Left hindlimb (tissue), 1 donor: ENCODE measurements at regions not wholly inside any gene's neighbourhood (a gene's known extent, or its start where the extent isn't known, plus 50 kb on each side); places are given as distances from the start of the nearest gene placed in this dataset.

Source experiments
- DNase-seq: peaks from one replicate; pipeline ENCODE4 v3.0.0-alpha.2; 2018

GRCh38 chr2:134089454-134089853, 164.4 kb upstream of the MGAT5 start:
- DNase-seq = no peak

DNA sequence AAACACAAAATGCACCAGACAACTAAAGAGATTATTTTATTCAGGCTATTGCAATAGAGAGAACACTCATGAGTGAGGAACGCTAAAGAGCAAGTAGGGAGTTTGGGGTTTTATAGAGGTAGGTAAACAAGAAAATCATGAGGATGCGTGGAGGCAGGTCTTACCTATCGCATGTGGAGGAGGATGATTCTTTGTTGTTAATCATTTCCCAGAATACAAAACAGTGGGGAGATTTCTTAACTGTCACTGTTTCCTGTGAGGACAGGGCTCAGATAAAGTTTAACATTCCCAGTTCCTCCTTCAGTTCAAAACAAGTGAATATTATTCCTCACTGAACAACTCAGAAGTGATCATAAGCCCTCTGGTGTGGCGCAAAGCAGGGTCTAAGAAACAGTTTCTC, 156.1 kb upstream of the MGAT5 start:
- no peak for DNase-seq

- no peak for DNase-seq
Observed at GRCh38 chr2:134098321-134098720, 155.6 kb upstream of the MGAT5 start.

- no peak for DNase-seq
Observed at GRCh38 chr2:134099273-134099672, 154.6 kb upstream of the MGAT5 start.

DNA sequence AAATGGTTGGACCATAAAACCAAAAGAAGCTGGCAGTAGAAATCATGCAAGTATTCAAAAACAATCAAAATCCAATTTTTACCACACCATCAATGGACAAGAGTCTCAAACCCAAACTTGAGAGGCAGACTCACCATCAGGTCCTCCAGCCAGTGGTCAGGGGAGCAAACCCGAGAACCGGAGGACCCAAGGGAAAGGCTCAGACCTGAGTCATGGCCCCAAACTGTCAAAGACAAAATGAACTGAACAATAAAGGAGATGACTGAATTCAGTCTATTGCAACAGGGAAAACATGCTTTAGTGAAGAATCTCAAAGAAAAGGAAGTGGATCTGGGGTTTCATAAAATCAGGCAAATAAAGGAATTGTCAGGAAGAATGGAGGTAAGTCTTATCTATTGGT, 150.7 kb upstream of the MGAT5 start:
- DNase-seq = no peak

GRCh38 chr2:134104754-134105153, 149.1 kb upstream of the MGAT5 start:
- DNase-seq = no peak

DNA sequence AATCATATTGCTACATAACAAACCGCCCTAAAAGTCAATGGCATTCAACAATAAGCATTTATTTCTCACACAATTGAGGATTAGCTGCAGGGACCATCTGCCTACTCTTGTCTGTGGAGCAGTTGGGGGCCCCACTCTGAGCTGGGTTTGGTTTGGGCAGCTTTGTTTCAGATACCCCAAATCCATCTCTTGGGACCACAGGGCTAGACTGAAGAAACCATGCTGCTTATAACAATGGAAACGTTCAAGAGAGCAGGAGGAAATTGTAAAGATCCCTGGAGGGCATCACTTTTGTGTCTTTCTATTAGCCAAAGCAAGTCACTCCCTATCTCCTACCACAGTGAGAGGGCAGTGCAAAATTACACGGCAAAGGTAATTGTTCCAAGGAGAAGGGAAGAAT, 146.5 kb upstream of the MGAT5 start:
- no peak for DNase-seq

DNA sequence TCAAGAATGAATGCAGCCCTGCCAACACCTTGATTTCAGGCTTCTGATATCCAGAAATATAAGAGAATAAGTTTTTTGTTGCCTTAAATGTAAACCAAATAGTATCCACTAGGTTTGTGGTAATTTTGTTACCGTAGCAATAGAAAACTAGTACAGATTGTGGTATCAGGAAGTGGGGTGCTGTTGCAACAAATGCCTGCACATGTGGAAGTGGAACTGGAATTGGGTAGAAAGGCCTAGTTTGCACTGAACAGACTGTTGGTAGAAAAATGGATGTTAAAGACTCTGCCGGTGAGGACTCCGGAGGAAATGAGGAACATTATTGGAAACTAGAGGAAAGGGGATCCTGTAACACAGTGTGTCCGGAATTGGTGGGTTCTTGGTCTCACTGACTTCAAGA, 145.8 kb upstream of the MGAT5 start:
- DNase-seq = no peak

DNA sequence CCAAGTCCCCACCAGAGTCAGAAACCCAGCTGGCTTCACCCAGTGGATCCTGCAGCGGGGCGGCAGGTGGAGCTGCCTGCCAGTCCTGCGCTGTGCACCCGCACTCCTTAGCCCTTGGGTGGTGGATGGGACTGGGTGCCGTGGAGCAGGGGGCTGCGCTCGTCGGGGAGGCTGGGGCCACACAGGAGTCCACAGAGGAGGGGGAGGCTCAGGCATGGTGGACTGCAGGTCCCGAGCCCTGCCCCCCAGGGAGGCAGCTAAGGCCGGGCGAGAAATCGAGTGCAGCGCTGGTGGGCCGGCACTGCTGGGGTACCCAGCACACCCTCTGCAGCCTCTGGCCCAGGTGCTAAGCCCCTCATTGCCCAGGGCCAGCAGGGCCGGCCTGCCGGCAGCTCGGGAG, 144.6 kb upstream of the MGAT5 start:
- DNase-seq = no peak

DNA sequence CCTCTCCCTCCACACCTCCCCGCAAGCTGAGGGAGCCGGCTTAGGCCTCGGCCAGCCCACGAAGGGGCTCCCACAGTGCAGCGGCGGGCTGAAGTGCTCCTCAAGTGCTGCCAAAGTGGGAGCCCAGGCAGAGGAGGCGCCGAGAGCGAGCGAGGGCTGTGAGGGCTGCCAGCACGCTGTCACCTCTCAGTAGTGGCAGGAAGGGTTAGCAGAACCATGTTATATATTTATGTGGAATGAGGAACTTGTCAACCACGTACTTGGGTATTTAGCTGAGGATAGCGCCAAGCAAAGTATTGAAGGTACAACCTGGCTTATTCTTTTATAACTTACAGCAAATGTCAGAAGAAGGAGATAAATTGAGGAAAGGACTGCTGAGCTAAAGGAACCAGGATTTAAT, 144.1 kb upstream of the MGAT5 start:
- no peak for DNase-seq

DNA sequence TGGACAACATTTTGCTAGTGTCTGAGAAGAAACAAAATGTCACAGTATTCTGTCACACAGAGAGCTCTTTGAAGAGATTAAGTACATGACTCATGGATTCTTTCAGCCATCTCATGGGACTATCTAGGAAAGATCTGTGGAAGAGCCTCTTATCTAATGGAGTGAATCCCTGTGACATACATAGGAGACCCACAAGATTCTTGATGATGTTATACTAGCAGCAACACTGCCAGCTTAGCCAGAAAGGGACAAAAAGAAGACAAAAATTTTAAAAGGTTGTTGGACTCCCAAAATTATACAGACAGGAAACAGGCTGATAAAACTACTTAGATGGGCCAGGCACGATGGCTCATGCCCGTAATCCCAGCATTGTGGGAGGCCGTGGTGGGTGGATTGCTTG, 143.3 kb upstream of the MGAT5 start:
- DNase-seq = no peak

GRCh38 chr2:134117676-134118075, 136.2 kb upstream of the MGAT5 start:
- no peak for DNase-seq

DNA sequence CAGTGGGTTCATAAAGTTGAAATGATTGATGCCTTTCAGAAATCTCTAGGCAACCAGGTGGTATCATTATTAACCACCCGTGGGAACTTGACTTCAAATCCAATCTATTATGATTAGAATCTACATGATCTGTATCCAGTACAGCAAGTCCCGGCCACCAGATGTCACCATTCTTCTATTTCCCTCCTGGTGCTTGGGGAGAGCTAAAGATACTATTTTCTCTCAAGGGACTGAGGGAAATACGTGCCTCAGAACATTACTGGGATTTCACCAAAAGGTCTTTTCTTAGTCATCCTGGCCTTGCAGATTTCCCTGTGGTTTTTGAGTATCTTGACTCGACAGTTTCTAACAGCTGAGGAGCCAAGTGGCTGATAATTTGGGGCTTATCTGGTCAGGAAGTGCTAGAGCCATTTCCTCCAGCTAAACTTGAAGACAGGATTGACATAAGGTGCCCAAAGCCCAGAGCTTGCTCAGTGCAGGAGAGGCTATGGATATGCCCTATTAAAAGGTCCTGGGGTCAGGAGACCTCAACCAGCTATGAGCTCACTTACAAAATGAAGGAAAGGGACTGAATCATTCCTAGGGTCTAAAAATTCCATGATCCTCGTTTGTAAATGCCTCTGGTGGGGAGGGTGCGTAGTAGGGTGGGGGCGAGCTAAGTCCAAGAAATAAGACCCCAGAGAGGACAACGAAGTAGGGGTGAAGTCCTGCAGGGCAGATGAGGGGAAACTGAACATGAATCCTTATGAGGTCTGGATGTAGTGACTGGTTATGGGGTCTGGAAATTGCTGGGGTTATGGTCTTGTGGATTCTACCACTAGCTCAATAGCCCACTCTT, 135.4 kb upstream of the MGAT5 start:
- DNase-seq = peak; percentile 84

- no peak for DNase-seq
Observed at GRCh38 chr2:134119117-134119712, 134.7 kb upstream of the MGAT5 start.

GRCh38 chr2:134119713-134120405, 134.0 kb upstream of the MGAT5 start:
- peak; percentile 93 for DNase-seq

DNA sequence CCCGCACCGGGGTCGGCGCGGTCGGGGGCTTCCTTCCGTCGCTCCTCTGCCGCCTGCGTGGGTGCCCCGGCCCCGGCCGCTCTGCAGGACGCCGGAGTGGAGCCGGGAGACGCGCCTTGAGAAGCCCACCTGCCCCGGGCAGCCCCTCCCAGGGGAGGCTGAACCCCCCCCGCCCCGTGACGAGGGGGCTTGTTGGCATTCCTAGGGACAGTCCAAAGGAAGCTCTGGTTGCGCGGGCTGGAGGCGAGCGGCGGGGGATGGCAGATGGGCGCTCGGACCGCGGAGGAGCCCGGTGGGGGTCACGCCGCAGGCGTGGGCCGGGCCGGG, 133.5 kb upstream of the MGAT5 start:
- DNase-seq = peak; percentile 68

GRCh38 chr2:134120733-134121630, 132.9 kb upstream of the MGAT5 start:
- DNase-seq = peak; percentile 75

DNA sequence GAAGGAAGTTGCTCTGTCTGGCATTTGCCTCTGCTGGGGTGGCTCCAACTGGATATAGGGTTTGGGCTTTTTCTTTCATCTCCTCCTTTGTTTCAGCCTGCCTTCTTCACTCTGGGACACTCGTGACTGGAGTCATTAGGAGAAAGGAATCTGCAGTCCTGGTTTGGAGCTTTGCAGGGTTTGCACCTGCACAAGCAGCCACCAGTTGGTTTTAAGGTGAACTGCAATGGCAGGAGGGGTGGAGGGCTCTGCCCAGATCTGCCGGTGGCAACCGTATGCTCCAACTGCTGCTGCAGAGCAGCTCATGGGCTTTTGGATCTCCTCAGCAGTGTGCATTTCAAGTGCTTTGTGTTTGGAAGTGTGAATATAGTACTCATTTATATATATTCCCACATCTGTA, 131.3 kb upstream of the MGAT5 start:
- DNase-seq = no peak

DNA sequence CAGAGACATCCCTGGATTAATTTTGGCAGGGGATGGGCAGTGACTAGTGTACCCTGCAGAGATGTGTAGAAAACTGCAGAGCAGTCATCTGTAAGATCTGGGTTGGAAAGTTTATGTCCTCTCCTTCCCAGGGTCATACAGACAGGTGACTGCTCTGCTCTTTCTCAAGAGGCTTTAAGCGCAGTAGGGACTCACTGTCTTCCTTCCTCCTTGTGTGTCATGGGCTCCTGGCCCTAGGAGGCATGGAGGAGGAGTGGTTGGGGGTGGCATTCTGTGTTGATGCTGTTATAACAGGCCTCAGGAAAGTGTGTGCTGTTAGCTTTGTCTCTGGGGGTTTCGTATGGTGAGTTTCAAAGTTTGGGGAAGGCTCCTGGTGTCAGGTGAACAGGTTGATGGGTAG, 130.5 kb upstream of the MGAT5 start:
- DNase-seq = no peak

DNA sequence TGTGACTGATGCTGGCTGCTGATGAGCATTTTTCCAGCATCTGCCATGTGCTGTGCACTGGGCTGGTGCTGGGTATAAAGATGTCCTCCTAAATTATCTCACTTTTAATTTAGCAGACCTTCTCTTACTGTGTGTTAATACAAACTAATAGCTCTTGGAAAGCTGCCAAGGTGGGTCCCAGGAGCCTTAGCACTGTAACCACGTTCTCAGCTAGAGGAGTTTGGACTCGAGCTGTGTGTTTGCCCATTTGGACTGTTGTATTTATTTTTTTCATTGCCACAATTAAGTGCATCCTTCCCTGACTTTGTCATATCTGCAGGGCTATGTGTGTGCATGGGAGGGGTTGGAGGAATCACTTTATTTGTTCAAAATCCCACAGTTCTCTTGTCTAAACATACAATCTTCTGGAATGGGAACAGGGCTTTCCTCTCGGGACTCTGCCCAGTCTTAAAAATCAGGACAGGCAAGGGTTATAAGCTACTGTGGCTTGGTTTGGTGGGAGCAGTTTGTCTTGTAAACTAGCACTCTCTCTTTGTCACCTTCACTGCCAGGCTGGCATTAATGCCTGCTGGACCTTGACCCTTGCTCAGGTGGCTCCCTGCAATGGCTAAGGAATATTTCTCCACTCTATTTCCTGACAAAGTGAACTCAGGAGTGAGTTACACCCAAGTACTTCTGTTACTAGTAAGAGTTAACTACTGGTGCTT, 129.7 kb upstream of the MGAT5 start:
- no peak for DNase-seq

- no peak for DNase-seq
Observed at GRCh38 chr2:134127496-134127895, 126.4 kb upstream of the MGAT5 start.

DNA sequence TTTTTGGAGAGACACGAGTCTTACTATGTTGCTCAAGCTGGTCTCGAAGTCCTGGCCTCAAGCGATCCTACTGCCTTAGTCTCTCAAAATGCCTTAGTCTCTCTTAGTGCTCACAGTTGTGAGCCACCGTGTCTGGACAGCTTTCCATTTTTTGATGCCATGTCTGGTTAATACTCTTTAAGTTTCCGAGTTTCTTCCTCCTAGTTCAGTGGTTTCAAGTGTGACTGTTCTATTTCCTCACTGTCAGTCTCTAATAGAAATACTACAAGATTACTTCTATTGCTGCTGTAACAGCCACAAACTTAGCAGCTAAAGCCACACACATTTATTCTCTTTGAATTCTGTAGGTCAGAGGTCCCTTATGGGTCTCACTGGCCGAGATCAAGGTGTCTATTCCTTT, 125.1 kb upstream of the MGAT5 start:
- DNase-seq = no peak
